GM23248 (cell line): ENCODE measurements at regions not wholly inside any gene's neighbourhood (a gene's known extent, or its start where the extent isn't known, plus 50 kb on each side); places are given as distances from the start of the nearest gene placed in this dataset.

ENCODE experiments used
- EZH2 ChIP-seq: fragments of 200-600 bp; sonication (generic); IDR thresholded peaks from 2 replicates; pipeline ENCODE4 v1.6.1; 2018; ENCODE audit warnings: antibody characterized with exemption, mild to moderate bottlenecking; ENCODE audit not compliant: insufficient read depth, poor library complexity, severe bottlenecking
- EZH2phosphoT487 ChIP-seq: fragments of 200-600 bp; sonication (generic); IDR thresholded peaks from 2 replicates; pipeline ENCODE4 v1.6.1; 2018; ENCODE audit warnings: antibody characterized with exemption, moderate library complexity, mild to moderate bottlenecking, low read depth; ENCODE audit not compliant: insufficient read depth

DNA sequence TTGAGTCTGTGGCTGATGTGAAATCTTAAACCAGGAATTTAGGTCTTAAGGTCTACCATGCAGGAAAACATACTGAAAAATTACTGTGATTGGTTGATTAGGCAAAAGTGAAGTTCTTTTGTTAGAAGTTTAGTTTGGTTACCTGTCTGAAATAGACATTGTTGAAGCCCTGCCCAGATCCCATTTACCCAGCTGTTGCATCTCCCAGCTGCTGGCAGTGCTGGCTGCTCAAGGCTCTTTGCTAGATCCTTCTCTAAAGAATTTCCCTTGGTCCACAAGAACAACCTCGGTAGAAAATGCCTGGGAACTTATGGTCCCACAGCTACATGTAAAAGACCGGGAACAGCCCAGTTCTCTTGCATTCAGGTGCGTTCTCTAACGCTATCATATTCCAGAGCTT lies 137.3 kb downstream of the EDEM1 start:
- TF ChIP-seq EZH2 (no peak), EZH2phosphoT487 (no peak)
